Posterior cingulate gyrus (tissue), 11 donors: ENCODE measurements at regions not wholly inside any gene's neighbourhood (a gene's known extent, or its start where the extent isn't known, plus 50 kb on each side); places are given as distances from the start of the nearest gene placed in this dataset.
"Not testable (repeated sequence)": the region's sequence is repeated elsewhere in the genome, so short reads cannot be mapped to it uniquely, and the experiment has no call there.

Experiments
- DNase-seq, 10 donors: peaks; one replicate each; pipeline versions ENCODE4 v3.0.0 to v3.0.0-alpha.2; 2020 to 2021; ENCODE audit warnings: mixed read lengths in 3 of 10
- intact Hi-C: fragments of 100-400 bp; cut with DNase I; formaldehyde crosslinking; loops from one replicate; pipeline ENCODE4 v1.15.1; 2023

DNA sequence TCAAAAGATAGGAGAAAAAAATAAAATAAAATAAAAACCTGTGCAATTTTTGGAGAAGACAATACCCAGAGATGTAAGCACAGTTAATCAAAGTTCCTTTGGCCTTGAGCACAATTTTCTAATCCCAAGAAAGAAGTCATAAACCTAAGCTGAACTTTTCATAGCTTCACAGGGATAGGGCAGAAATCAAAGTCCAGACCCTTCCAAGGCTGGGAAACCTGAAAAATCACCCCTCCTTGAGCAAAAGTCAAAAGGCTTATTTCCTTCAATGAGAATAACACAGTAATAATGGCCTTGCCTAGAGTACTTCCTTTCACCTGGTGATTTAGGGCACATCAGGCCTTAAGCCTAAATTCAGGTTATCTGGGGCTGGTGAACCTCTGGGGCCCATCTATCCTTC, 415.0 kb upstream of the BTBD3 start:
- intact Hi-C loops: no loop called here
- DNase-seq: no peak

DNA sequence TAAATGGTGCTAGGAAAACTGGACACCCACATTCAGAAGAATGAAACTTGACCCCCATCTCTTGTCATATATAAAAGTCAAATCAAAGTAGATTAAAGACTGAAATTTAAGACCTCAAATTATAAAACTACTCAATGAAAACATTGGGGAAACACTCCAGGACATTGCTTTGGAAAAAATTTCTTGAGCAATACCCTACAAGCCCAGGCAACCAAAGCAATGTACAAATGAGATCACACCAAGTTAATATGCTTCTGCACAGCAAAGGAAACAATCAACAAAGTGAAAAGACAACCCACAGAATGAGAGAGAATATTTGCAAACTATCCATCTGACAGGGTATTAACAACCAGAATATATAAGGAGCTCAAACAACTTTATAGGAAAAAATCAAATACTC, 407.9 kb upstream of the BTBD3 start:
- no peak for DNase-seq
- intact Hi-C loops: no loop called here

DNA sequence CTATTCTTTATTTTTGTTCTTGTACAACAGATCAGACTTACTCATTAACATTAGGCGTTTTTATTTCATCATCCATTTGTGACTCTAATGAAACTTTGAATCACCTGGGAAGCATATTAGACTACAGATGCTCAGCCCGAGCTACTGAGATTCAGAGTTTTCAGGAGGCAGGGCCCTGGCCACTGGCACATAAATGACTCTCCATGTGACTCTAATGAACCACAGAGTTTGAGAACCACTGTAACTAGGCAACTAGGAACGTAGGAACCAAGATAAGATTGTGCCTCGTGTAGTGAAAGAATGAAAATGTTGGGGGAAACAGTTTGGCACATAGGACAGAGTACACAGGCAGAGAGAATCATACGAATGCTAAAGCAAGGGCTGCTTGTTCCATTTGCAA, 405.9 kb upstream of the BTBD3 start:
- intact Hi-C loops: no loop called here
- no peak for DNase-seq

DNA sequence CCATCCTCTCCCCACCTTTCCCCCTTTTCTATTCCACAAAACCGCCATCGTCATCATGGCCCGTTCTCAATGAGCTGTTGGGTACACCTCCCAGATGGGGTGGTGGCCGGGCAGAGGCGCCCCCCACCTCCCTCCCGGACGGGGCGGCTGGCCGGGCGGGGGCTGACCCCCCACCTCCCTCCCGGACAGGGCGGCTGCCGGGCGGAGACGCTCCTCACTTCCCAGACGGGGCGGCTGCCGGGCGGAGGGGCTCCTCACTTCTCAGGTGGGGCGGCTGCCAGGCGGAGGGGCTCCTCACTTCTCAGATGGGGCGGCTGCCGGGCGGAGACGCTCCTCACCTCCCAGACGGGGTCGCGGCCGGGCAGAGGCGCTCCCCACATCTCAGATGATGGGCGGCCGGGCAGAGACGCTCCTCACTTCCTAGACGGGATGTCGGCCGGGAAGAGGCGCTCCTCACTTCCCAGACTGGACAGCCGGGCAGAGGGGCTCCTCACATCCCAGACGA, 404.4 kb upstream of the BTBD3 start:
- intact Hi-C loops: not testable (repeated sequence)
- DNase-seq: peak in 1 of 10 donors; percentile 51

DNA sequence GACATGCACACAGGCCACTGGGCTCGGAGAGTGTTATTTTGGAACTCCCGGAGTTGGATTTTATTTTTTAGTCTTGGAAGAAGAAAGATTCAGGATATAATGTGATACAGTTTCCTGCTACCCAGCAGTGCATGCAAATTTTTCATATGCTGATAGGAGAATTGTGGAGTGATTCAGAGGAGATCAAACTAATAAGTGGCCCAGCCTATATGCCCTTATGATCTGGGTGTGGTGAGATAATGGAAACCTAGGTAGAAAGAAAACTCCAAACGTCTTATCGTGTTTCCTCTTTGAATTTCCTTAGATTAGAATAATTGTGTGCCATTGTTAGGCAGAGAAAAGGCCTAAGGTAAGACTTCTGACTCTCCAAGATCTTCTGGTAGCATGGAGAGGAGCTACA, 401.2 kb upstream of the BTBD3 start:
- intact Hi-C loops: no loop called here
- no peak for DNase-seq

DNA sequence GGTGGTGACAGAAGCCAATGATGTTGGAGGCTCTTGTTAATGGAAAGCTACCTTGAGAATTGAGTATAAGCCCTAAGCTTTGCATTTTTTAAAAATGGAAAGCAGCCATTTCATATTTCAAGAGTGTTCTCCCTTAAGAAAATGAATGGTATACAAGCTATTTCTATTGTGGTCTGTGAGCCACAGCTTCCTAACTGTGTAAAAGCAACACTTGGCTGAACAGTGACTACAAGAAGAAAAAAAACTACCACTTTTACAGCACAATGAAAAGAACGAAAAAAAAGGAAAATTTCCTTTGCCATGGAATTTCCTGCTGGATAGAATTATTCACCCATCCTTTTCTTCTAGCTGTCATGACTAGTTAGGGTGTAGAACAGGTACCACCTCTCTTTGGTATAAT, 397.1 kb upstream of the BTBD3 start:
- intact Hi-C loops: no loop called here
- DNase-seq: no peak

DNA sequence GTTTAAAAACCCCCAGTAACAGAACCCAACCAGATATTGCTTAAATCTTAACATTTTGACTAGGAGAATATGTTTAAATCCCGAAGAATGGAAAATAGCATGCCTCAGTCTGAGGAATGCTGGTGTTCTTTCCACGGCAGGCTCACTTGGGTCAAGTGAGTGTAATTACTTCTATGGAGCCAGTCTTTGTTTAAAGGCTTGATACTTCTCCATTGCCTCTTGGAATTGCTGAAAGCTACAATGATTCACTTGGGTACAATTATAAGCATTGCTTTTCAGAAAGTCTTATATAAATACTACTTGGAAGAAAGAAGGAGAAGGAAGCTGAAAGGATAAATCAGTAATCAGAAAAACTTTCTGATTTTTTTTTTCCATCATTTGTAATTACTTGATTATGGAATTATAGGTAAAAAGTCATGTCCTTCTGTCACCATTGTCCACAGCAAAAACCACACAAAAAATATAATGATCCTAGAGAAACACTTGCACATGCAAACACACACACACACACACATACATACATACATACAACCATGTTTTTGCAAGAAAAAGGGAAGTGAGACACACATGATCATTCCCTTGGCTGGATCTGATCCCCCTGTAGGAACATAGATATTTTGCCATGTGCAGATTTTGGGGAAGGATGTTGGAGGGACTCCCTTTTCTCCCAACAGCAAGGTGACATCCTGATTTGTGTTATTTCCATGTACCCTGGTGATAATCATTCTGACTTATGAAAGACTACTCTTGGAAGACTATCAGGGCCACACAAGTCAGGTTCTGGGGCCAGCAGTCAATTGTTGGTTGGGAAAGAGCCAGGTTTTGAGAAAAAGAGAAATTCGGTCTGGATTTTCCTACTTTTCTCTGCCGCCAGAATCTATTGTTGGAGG, 396.0 kb upstream of the BTBD3 start:
- intact Hi-C loops: no loop called here
- no peak for DNase-seq

DNA sequence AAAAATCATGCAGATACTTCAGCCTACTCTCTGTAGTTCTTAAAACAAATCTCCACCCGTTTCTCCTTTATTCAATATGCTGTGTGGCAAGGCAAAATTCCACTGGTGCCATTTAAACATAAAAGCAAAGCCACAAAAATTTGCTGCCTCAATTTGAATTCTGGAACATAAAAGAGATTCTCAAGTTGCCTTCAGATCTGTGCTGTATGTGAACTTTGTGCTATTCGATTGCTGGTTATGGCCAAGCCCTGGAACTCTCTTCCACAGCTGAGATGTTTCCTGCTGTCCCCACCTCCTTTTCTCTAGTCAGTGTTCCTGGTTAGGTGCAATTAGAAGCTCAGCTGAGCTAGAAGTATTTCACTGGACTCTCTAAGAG, 395.3 kb upstream of the BTBD3 start:
- intact Hi-C loops: no loop called here
- no peak for DNase-seq

DNA sequence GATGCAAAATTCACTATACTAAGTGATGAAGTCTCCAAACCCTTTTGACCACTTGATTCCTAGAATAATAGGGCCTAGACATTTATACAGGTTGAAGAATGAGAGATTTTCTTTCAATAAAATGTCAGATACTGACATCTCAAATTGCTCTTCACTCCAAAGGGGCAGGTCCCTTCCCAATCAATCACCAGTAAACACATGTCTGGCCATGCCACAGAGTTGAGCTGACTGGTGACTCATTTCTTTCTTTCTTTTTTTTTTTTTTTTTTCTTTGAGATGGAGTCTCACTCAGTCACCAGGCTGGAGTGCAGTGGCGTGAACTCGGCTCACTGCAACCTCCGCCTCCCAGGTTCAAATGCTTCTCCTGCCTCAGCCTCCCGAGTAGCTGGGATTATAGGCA, 388.6 kb upstream of the BTBD3 start:
- intact Hi-C loops: no loop called here

DNA sequence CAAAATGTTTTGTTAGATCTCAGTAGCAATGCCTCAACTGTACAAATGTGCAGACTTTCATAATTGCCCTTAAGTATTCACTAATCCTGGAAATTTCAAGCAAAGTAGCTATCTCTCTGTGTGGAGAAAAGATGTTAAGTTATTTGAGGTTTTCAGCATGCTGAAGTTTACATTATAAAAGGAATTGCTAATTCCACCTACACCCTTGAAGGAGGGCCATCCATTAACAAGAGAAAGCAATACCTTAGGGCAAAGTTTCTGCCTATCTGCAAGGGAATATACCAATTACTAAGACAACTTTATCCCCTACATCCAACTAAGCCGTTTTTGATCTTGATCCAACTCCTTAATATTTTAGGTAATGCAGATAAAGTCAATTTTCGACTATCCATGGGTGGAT, 380.7 kb upstream of the BTBD3 start:
- no peak for DNase-seq
- intact Hi-C loops: no loop called here

More for the DNA sequence above, 388.6 kb upstream of the BTBD3 start:
- no peak for DNase-seq

DNA sequence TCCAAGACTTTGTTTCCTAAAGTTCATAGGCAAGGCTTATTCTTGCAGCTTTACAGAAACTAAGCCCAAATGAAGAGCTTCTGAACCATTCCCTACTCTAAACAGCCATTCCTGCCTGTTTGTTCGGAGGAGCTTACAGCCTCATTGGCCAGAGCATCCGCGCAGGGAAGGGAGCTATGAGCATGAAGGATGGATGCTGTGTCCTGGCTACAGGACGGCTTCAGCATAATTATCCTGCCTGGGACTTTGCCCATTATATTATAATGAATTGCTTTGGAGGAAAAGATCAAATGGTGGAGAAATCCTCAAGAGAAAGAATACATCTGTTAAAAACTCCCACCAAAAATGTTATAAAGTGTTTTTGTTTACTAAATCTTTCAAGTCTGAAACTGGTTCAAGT, 378.2 kb upstream of the BTBD3 start:
- DNase-seq: no peak
- intact Hi-C loops: no loop called here

DNA sequence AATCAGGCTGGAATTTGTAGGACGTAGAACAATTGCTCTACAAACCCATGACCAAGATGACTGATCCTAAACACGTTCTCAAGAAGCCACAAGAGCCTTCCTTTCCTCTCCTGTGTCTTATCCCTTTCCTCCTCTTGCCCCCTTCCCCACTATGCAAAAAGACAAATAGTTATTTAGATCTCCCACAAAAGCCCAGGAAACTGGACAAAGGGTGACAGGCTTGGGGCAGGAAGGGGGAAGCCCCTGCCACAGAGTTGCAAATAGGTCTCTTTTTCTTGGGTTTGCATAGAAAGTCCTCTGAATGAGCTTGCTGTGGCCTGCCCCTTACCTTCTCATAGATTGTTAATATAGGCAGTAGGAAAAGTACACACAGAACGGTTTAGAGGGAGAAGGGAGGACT, 377.1 kb upstream of the BTBD3 start:
- intact Hi-C loops: loop anchor here (5.0 to 10.0 kb wide), 4 partner anchors 266 to 1073 kb away; partner anchors contain the start of gene JAG1
- DNase-seq: no peak

DNA sequence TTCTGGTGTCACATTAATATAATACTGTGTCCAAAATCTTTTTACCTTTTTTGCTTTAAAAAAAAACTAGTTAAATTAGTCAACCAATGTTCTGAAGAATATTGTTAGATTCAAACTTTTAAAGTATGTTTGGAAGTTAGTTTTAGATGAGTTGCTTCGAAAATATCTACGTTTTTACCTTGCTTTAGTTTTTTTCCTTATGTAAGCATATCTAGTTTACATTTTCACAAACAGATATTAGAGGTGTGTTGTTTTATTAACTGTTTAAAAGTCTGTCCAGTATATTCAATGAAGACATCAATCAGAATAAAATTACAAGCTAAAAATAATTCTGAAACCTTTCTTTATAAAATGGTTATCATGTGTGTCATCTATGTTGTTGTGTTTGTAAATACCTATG, 375.0 kb upstream of the BTBD3 start:
- no peak for DNase-seq
- intact Hi-C loops: loop anchor here (5.0 to 10.0 kb wide), 4 partner anchors 268 to 1075 kb away; partner anchors contain the start of gene JAG1

DNA sequence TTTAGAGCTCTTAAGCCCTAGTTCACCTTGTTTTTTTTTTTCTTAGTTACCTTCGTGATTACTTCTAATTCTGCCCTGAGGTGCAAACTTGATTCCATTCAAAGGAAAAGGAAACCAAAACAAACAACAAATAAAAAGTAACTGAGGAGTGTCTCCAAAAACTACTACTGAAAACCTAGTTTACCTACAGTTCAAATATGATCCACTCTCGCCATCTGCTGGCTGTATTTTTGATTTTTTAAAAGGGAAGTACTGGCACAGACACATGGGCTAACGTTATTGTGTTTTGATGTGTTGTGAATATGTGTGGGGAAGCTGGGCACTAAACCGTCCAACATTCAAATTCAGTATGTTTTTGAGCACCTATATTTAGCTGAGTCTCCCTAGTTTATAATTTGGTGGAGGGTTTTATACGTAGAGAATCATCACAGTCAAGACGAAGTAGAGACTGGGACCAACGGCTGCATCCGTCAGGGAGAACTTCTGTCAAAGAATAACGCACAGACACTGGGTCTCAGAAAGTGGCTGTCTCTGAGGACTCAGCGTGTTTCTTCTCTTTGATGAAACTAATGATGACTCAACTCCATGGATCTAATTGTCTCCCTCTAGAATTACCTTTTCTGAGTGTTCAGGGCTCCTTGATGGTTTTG, 373.5 kb upstream of the BTBD3 start:
- peak in 1 of 10 donors; percentile 14 for DNase-seq
- intact Hi-C loops: loop anchor here (2.0 to 10.0 kb wide), 5 partner anchors 269 to 1565 kb away; partner anchors contain the start of gene JAG1

DNA sequence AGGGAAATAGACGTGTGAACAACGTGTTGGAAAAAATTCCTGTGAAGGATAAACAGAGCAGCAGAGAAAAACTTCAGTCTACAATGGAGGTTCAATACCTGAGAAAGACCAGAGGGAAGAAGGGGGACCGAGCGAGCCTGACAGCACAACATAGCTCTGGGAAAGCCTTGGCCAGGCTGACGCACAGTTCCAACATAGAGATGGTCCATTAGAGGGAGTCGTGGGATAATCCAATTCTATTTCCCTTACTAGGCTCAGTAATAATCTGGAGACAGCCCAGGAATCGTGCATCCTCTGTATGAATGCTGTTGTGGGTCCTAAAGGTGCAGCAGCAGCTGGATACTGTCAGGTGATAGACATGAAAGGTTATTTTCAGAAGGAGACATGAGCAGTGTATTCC, 370.8 kb upstream of the BTBD3 start:
- no peak for DNase-seq
- intact Hi-C loops: loop anchor here (10.0 kb wide), 2 partner anchors 272 to 872 kb away; partner anchors contain the start of gene JAG1

DNA sequence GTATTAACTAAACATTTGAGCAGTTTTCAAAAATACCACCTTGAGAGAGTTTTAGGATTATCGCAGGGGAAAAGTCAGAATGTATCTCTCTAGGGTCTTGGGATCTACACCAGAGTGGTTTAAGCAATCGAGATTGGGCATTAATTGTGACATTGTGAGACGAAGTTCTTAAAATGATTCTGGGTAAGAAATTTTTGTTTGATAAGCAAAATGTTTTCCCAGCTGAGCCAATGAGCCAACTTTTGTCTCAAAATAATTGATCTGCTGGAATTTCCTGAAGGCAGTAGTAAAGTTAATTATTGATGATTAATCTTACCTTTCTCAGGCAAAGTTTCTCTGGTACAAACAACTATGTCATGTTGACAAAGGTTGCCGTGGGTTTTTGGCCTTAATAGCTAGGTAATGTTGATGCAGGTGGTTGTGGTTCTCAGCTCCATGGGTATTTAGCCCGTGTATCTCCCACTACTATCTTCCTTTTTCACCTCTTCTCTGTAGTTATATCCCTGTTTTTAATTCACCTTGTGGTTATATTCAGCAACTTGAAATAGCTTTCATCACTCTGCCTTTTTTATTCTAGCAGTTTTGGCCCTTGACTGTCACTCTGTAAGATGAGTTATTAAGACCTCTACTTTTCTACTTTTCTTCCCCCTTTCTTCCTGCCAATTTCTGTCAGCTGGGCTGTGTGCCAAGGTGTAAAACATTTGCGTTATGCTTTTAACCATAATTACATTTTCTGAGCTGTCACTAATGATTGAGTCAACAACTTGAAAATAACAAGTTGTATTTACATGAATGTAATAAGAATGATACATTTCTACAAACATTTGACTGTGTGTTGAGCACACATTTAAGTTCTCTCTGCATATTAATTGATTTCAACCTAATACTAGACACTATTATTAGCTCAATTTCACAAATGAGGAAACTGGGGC, 368.3 kb upstream of the BTBD3 start:
- intact Hi-C loops: loop anchor here (10.0 kb wide), 2 partner anchors 275 to 875 kb away; partner anchors contain the start of gene JAG1
- no peak for DNase-seq

DNA sequence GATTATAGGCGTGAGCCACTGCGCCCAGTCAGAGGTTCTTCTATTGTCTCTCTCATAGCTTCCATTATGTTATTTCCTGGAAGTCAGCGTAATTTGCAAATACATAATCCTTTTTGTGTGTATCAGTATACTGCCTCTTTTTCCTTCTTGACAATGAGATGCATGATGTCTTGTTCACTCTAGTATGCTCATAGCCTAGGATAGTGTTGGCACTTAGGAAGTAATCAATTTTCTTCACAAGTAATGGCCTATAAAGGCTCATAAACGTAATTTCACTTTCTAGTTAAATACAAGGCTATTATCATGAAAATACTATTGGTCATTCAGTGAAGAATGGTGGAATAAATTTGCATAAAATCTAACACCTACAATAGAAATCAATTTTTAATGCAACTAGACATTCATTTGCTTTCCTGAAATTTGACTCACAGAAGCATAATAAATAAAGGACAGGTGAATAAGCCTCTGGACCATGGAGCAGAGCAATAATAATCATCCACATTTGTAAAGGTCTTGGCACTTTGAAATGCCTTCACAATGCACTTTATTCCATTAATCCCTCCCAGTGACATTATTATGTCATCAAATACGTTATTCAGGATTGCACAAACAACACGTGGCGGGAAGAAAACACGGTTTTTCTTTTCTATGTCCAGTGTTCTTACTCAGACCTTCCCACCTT, 366.9 kb upstream of the BTBD3 start:
- intact Hi-C loops: no loop called here
- DNase-seq: no peak

DNA sequence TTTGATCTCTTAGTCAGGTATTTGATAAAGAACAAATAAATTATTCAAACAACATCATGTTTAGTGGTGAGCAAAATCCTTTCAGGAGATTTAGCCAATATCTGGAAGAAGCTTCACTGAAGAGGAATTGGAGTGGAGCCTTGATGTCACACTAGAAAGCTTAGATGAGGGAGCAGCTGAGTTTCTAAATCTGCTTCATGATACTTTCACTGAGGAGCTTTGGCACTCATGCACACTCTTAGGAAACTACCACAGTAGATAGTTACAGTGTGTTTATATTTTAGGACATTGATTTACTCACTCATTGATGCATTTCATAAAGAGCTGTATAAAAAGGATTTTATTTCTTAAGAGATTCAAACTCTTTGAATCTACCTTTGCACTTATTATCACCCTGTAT, 366.2 kb upstream of the BTBD3 start:
- intact Hi-C loops: no loop called here
- DNase-seq: no peak

DNA sequence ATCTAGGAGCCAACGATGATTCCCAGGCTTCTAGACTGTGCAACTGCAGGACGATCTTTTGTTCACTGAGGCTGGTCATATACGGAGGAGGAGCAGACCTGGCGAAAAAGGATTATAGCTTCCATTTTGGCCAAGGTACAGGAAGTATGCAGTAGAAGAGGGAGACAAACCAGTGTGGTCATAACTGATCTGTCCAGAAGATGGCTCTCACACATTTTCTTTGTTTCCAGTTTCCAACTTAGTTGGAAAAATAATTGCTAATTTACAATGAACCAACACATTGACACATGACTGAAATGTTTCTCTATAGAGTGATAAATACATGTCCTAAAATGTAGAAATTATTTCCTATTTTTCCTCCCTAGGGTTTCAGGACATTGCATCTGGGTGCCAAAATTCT, 364.1 kb upstream of the BTBD3 start:
- DNase-seq: no peak
- intact Hi-C loops: no loop called here

DNA sequence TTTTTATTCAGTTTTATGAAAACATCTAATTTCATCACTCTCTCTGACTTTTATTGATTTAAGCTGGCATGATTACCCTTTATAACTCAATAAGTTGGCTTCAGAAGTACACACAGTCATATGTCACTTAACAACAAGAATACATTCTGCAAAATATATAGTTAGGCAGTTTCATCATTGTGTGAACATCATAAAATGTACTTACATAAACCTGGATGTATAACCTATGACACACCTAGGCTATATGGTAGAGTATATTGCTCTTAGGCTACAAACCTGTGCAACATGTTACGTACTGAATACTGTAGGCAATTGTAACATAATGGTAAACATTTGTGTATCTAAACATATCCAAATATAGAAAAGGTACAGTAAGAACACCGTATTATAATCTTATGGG, 362.2 kb upstream of the BTBD3 start:
- intact Hi-C loops: no loop called here
- DNase-seq: no peak
